ENCODE measurements at regions not wholly inside any gene's neighbourhood (a gene's known extent, or its start where the extent isn't known, plus 50 kb on each side); places are given as distances from the start of the nearest gene placed in this dataset.

DNA sequence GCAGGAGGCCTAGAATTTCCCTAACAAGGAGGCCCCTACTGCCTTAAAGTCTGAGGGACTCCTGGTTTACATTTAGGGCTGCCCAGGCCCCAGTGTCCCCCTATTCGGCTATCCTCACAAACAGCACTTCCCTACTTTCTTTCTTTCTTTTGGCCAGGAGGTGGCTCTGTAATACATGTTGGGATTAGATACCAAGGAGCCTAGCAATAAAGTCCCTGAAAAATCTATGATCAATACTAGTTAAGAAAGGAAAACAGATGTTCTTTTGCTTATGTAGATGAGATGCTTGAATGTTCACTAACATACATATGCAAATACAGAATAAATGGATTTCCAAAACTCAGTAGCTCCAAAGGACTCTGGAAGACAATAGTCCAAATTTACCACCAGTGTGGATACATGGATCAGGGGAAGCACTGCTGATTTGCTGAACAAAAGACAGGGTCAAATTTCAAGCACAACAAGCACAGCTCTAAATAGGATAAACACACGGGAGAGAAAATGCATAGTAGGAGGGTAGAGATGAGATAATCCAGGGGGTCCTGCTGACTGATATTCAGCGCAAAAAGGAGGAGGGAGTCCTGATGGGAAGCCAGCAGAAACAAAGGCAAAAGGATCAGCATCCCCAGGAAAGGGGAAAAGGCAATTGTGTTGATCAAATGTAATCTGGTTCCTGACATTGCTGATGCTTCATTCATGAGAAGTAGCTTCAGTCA, 240.0 kb downstream of the NUF2 start:
- Histone ChIP-seq H3K27ac (no peak overlapping the region), H3K36me3 (replicated peaks in 1 of 2) (no peaks in the 10 kb centered on the region), H3K4me3 (no peak overlapping the region), H3K9me3 (replicated peaks in 1 of 3) (no peaks in the 10 kb centered on the region), H3K4me1 (replicated peaks in 1 of 2) (no peaks in the 10 kb centered on the region), H3K27me3 (no peaks in the 10 kb centered on the region)
- TF ChIP-seq, protein P1, sequence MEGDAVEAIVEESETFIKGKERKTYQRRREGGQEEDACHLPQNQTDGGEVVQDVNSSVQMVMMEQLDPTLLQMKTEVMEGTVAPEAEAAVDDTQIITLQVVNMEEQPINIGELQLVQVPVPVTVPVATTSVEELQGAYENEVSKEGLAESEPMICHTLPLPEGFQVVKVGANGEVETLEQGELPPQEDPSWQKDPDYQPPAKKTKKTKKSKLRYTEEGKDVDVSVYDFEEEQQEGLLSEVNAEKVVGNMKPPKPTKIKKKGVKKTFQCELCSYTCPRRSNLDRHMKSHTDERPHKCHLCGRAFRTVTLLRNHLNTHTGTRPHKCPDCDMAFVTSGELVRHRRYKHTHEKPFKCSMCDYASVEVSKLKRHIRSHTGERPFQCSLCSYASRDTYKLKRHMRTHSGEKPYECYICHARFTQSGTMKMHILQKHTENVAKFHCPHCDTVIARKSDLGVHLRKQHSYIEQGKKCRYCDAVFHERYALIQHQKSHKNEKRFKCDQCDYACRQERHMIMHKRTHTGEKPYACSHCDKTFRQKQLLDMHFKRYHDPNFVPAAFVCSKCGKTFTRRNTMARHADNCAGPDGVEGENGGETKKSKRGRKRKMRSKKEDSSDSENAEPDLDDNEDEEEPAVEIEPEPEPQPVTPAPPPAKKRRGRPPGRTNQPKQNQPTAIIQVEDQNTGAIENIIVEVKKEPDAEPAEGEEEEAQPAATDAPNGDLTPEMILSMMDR (IDR thresholded peaks at IDR 0.05): peak; percentile 20 to 50 (median 27)
- no peak for TF ChIP-seq POLR2A (IDR thresholded peaks at IDR 0.05)
- DNase-seq: no peak
- WGBS, 4 donors: 53 to 61% (median 56%) methylated on average over 3 of the region's 3 CpGs
- intact Hi-C loops (cut with DNase I): no loop called here

GRCh38 chr1:163562355-163562754, 240.6 kb downstream of the NUF2 start:
- Histone ChIP-seq H3K27me3 (no peaks in the 10 kb centered on the region), H3K27ac (no peak overlapping the region), H3K9me3 (replicated peaks in 1 of 3) (no peaks in the 10 kb centered on the region), H3K36me3 (replicated peaks in 1 of 2) (no peaks in the 10 kb centered on the region), H3K4me1 (replicated peaks in 1 of 2) (no peaks in the 10 kb centered on the region), H3K4me3 (no peak overlapping the region)
- no peak for DNase-seq
- WGBS, 4 donors: 84 to 88% (median 88%) methylated on average over 2 of the region's 2 CpGs
- TF ChIP-seq, protein P1 (IDR thresholded peaks at IDR 0.05): no peak
- no peak for TF ChIP-seq POLR2A (IDR thresholded peaks at IDR 0.05)
- intact Hi-C loops (cut with DNase I): no loop called here

GRCh38 chr1:163565166-163565565, 243.4 kb downstream of the NUF2 start:
- Histone ChIP-seq H3K36me3 (replicated peaks in 1 of 2) (no peaks in the 10 kb centered on the region), H3K27ac (no peak overlapping the region), H3K4me3 (no peak overlapping the region), H3K27me3 (no peaks in the 10 kb centered on the region), H3K9me3 (replicated peaks in 1 of 3) (no peaks in the 10 kb centered on the region), H3K4me1 (replicated peaks in 1 of 2) (no peaks in the 10 kb centered on the region)
- WGBS, 4 donors: 68 to 70% (median 70%) methylated on average over 3 of the region's 3 CpGs
- no peak for TF ChIP-seq POLR2A (IDR thresholded peaks at IDR 0.05)
- TF ChIP-seq, protein P1 (IDR thresholded peaks at IDR 0.05): no peak
- intact Hi-C loops (cut with DNase I): no loop called here
- no peak for DNase-seq

GRCh38 chr1:163570071-163570470, 248.3 kb downstream of the NUF2 start:
- no peak overlapping the region for H3K4me3 ChIP-seq
- TF ChIP-seq, protein P1 (IDR thresholded peaks at IDR 0.05): no peak
- TF ChIP-seq POLR2A (IDR thresholded peaks at IDR 0.05): no peak
- no peaks in the 10 kb centered on the region for H3K4me1 ChIP-seq (replicated peaks in 1 of 2)
- intact Hi-C loops (cut with DNase I): no loop called here
- 56 to 65% (median 59%) methylated on average over 4 of the region's 4 CpGs for WGBS, 4 donors
- no peaks in the 10 kb centered on the region for H3K9me3 ChIP-seq (replicated peaks in 1 of 3)
- no peak for DNase-seq
- no peaks in the 10 kb centered on the region for H3K27me3 ChIP-seq
- no peaks in the 10 kb centered on the region for H3K36me3 ChIP-seq (replicated peaks in 1 of 2)
- no peak overlapping the region for H3K27ac ChIP-seq
